Tibial nerve (tissue), 4 donors: ENCODE measurements at regions not wholly inside any gene's neighbourhood (a gene's known extent, or its start where the extent isn't known, plus 50 kb on each side); places are given as distances from the start of the nearest gene placed in this dataset.

Experiments
- DNase-seq, 2 donors: peaks; one replicate each; pipeline ENCODE4 v3.0.0-alpha.2; 2019; ENCODE audit warnings: low spot score in 2 of 2
- H3K27ac ChIP-seq, 4 donors: fragments of 200-600 bp; sonication (generic) in 3 of 4; one replicate each; pipeline ENCODE4 v1.5.1; 2017 to 2019; ENCODE audit warnings: mild to moderate bottlenecking in 1 of 4
- H3K27me3 ChIP-seq, 2 donors: fragments of 200-600 bp; sonication (generic) in 1 of 2; one replicate each; pipeline versions ENCODE4 v1.5.1 to v1.6.0; 2017 to 2019
- H3K36me3 ChIP-seq, 3 donors: fragments of 200-600 bp; sonication (generic); one replicate each; pipeline ENCODE4 v1.5.1; 2018 to 2019
- H3K4me1 ChIP-seq, 4 donors: fragments of 200-600 bp; sonication (generic) in 3 of 4; one replicate each; pipeline ENCODE4 v1.5.1; 2017 to 2019
- H3K4me3 ChIP-seq, 4 donors: fragments of 200-600 bp; sonication (generic) in 3 of 4; one replicate each; pipeline ENCODE4 v1.5.1; 2017 to 2019; ENCODE audit warnings: mild to moderate bottlenecking in 1 of 4, moderate library complexity in 1 of 4
- H3K9me3 ChIP-seq, 4 donors: fragments of 200-600 bp; sonication (generic) in 3 of 4; one replicate each; pipeline ENCODE4 v1.5.1; 2017 to 2019
- EP300 ChIP-seq, 2 donors: sonication (generic); formaldehyde crosslinking; IDR thresholded peaks; one replicate each; pipeline ENCODE4 v1.6.1; 2017; ENCODE audit warnings: antibody characterized with exemption in 2 of 2, mild to moderate bottlenecking in 1 of 2
- POLR2A ChIP-seq, 2 donors: fragments of 450-650 bp; IDR thresholded peaks; one replicate each; pipeline ENCODE4 v1.6.1; 2017; ENCODE audit warnings: antibody characterized with exemption in 2 of 2, mild to moderate bottlenecking in 2 of 2, moderate library complexity in 2 of 2
- WGBS, 2 donors: methylation state at CpG; one replicate each; pipeline ENCODE4 v1.1.5; 2018; 5-methylcytosine and 5-hydroxymethylcytosine counted together
- TF ChIP-seq, protein P1 (sequence below), 5 experiments: fragments of 200-600 bp in 3 of 5; fragments of 450-650 bp in 2 of 5; sonication (generic) in 3 of 5; IDR thresholded peaks; one replicate each; pipeline ENCODE4 v1.5.1; 2016 to 2019; ENCODE audit warnings: antibody characterized with exemption in 5 of 5, mild to moderate bottlenecking in 3 of 5, moderate library complexity in 2 of 5

- Histone ChIP-seq H3K27ac (no peak overlapping the region), H3K4me1 (no peaks in the 10 kb centered on the region), H3K9me3 (no peaks in the 10 kb centered on the region), H3K27me3 (no peaks in the 10 kb centered on the region), H3K36me3 (no peaks in the 10 kb centered on the region), H3K4me3 (no peak overlapping the region)
- 70 to 77% methylated on average over 4 of the region's 4 CpGs for WGBS, 2 donors
- TF ChIP-seq POLR2A (IDR thresholded peaks at IDR 0.05) (no peak), EP300 (IDR thresholded peaks at IDR 0.05) (no peak)
- TF ChIP-seq, protein P1, sequence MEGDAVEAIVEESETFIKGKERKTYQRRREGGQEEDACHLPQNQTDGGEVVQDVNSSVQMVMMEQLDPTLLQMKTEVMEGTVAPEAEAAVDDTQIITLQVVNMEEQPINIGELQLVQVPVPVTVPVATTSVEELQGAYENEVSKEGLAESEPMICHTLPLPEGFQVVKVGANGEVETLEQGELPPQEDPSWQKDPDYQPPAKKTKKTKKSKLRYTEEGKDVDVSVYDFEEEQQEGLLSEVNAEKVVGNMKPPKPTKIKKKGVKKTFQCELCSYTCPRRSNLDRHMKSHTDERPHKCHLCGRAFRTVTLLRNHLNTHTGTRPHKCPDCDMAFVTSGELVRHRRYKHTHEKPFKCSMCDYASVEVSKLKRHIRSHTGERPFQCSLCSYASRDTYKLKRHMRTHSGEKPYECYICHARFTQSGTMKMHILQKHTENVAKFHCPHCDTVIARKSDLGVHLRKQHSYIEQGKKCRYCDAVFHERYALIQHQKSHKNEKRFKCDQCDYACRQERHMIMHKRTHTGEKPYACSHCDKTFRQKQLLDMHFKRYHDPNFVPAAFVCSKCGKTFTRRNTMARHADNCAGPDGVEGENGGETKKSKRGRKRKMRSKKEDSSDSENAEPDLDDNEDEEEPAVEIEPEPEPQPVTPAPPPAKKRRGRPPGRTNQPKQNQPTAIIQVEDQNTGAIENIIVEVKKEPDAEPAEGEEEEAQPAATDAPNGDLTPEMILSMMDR (IDR thresholded peaks at IDR 0.05) = no peak
- no peak for DNase-seq
Measured at GRCh38 chr12:107469011-107469410, 216.6 kb upstream of the PWP1 start.

DNA sequence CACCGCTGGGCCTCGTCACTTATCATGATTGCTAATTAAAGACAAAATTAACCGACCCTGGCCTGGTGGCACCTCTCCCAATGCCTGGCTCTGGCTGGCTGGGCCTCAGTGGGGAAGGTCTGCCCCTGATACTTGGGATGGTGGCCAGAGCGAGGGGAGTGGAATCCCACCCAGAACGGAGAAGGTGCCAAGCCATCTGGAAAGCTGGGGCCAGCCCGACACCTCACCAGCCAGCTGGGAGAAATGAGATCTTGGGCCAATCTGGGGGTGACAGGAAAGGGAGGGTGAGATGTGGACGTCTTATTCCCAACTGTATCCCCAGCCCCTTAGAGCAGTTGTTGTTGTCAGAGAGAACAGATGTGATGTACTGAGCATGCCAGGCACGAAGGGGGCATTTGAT lies 215.0 kb upstream of the PWP1 start:
- Histone ChIP-seq H3K4me3 (no peak overlapping the region), H3K27ac (no peak overlapping the region), H3K27me3 (no peaks in the 10 kb centered on the region), H3K9me3 (no peaks in the 10 kb centered on the region), H3K4me1 (no peaks in the 10 kb centered on the region), H3K36me3 (no peaks in the 10 kb centered on the region)
- no peak for DNase-seq
- 86% methylated on average over 8 of the region's 8 CpGs for WGBS, 2 donors
- TF ChIP-seq EP300 (IDR thresholded peaks at IDR 0.05) = no peak

DNA sequence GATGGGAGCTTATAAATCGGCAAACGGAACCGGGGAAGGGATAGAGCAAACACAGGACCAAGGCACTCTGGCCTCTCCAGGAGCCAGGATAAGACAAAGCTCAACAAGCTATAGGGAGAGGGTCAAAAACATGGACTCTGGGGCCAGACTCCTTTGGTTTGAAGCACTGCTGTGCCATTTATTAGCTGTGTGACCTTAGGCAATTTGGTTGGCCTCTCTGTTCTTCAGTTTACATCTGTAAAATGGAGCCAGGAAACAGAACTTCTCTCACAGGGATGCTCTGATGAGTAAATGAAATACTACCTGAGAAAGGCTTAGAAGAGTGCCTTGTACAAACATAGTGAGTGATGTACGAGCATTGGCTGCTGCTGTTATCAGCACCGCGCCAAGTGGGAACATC lies 213.3 kb upstream of the PWP1 start:
- Histone ChIP-seq H3K9me3 (no peaks in the 10 kb centered on the region), H3K27ac (no peak overlapping the region), H3K4me1 (no peaks in the 10 kb centered on the region), H3K27me3 (no peaks in the 10 kb centered on the region), H3K4me3 (no peak overlapping the region), H3K36me3 (no peaks in the 10 kb centered on the region)
- 94 to 97% methylated on average over 6 of the region's 6 CpGs for WGBS, 2 donors
- TF ChIP-seq, protein P1 (IDR thresholded peaks at IDR 0.05) = no peak
- TF ChIP-seq POLR2A (IDR thresholded peaks at IDR 0.05) (no peak), EP300 (IDR thresholded peaks at IDR 0.05) (no peak)
- no peak for DNase-seq

GRCh38 chr12:107474099-107474498 lies 211.5 kb upstream of the PWP1 start:
- Histone ChIP-seq H3K4me3 (no peak overlapping the region), H3K27ac (no peak overlapping the region), H3K9me3 (no peaks in the 10 kb centered on the region), H3K27me3 (no peaks in the 10 kb centered on the region), H3K36me3 (no peaks in the 10 kb centered on the region), H3K4me1 (no peaks in the 10 kb centered on the region)
- no peak for TF ChIP-seq EP300 (IDR thresholded peaks at IDR 0.05)
- TF ChIP-seq POLR2A (IDR thresholded peaks at IDR 0.05) = no peak
- TF ChIP-seq, protein P1 (IDR thresholded peaks at IDR 0.05) = no peak
- DNase-seq = no peak
- WGBS, 2 donors = 77 to 81% methylated on average over 9 of the region's 9 CpGs

DNA sequence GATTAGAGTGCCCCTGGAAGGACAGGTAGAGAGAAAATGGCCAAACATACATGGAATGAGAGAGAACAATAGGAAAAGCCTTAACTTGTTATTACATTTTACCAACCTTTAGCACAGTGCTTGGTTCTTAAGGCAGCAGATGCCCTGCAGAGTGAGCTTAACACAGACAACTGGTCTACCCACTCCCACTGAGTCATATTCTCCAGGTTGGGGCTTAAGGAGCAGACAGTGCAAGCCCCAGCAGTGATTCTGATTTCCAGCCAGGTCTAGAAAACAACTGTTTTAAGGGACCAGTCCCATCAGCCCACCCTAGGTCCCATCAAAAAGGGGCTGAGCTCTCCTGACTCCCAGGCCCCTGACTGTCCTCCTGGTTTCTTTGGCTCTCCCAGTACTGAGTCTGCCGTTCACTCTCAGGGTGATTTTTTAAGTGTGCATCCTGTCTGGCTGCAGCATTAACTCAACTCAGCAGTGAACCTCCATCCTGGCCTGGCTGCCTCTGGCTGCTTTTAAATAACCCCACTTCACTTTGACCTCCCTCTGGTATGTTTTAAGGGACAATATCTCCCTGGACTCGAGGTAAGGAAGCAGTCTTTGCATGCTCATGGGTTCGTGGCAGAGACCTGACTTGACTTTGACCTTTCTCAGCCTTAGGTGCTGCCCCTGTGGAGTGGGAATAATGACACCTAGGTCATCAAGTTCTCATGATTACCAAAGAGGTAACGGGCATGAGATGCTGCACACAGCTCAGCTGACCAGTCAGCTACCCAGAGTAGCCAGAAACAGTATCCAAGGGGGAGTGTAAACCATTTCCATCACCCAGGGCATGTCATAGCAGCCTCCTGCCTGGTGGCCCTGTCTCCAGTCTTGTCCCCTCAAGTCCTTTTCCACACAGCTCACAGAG lies 210.7 kb upstream of the PWP1 start:
- DNase-seq = no peak
- Histone ChIP-seq H3K36me3 (no peaks in the 10 kb centered on the region), H3K4me1 (no peaks in the 10 kb centered on the region), H3K27me3 (no peaks in the 10 kb centered on the region), H3K9me3 (no peaks in the 10 kb centered on the region), H3K27ac (no peak overlapping the region), H3K4me3 (no peak overlapping the region)
- 54 to 59% methylated on average over 4 of the region's 4 CpGs for WGBS, 2 donors
- TF ChIP-seq EP300 (IDR thresholded peaks at IDR 0.05) (no peak), POLR2A (IDR thresholded peaks at IDR 0.05) (no peak)
- TF ChIP-seq, protein P1 (IDR thresholded peaks at IDR 0.05) = no peak
